Left ventricle myocardium inferior (tissue), 1 donor: ENCODE measurements at regions not wholly inside any gene's neighbourhood (a gene's known extent, or its start where the extent isn't known, plus 50 kb on each side); places are given as distances from the start of the nearest gene placed in this dataset.

Experiments used
- DNase-seq: peaks from one replicate; pipeline ENCODE4 v3.0.0-alpha.2; 2020
- H3K27ac ChIP-seq: fragments of 200-600 bp; replicated peaks from 2 replicates; pipeline ENCODE4 v1.8.0; 2021
- H3K27me3 ChIP-seq: fragments of 200-600 bp; 2 replicates; pipeline ENCODE4 v1.8.0; 2021; ENCODE audit warnings: low read depth
- H3K36me3 ChIP-seq: fragments of 200-600 bp; 2 replicates; pipeline ENCODE4 v1.8.0; 2021
- H3K4me1 ChIP-seq: fragments of 200-600 bp; 2 replicates; pipeline ENCODE4 v1.8.0; 2021
- H3K4me3 ChIP-seq: fragments of 200-600 bp; 2 replicates; pipeline ENCODE4 v1.8.0; 2021; ENCODE audit warnings: mild to moderate bottlenecking, moderate library complexity
- H3K9me3 ChIP-seq: fragments of 200-600 bp; replicated peaks from 2 replicates; pipeline ENCODE4 v1.8.0; 2021
- CTCF ChIP-seq: fragments of 200-600 bp; IDR thresholded peaks from 2 replicates; pipeline ENCODE4 v1.8.0; 2021; ENCODE audit warnings: antibody characterized with exemption, mild to moderate bottlenecking, borderline replicate concordance
- intact Hi-C: fragments of 100-400 bp; cut with micrococcal nuclease; formaldehyde crosslinking; loops from one replicate; pipeline ENCODE4 v1.11.0; 2022
- donor health status: DM: no; HTN: yes; CAD: no; lungs with severe emphysema.

GRCh38 chr1:208584167-208584755 is 340.1 kb upstream of the PLXNA2 start:
- no peak for TF ChIP-seq CTCF
- no peaks in the 10 kb centered on the region for H3K27me3 ChIP-seq
- intact Hi-C loops = no loop called here
- no peak overlapping the region for H3K4me3 ChIP-seq
- H3K27ac ChIP-seq = no peak overlapping the region
- no peaks in the 10 kb centered on the region for H3K9me3 ChIP-seq
- no peak for DNase-seq
- no peaks in the 10 kb centered on the region for H3K36me3 ChIP-seq
- H3K4me1 ChIP-seq = no peaks in the 10 kb centered on the region

- H3K27ac ChIP-seq = no peak overlapping the region
- no peak overlapping the region for H3K4me3 ChIP-seq
- no peaks in the 10 kb centered on the region for H3K9me3 ChIP-seq
- no peaks in the 10 kb centered on the region for H3K36me3 ChIP-seq
- no peaks in the 10 kb centered on the region for H3K4me1 ChIP-seq
- intact Hi-C loops = no loop called here
- no peaks in the 10 kb centered on the region for H3K27me3 ChIP-seq
- no peak for TF ChIP-seq CTCF
- no peak for DNase-seq
These were observed 342.9 kb upstream of the PLXNA2 start for GRCh38 chr1:208587110-208587509.

- Histone ChIP-seq H3K36me3 (no peaks in the 10 kb centered on the region), H3K27ac (peak overlapping the region; percentile 21), H3K27me3 (no peaks in the 10 kb centered on the region), H3K4me1 (peaks cover 16% of the 10 kb centered on the region), H3K9me3 (no peaks in the 10 kb centered on the region), H3K4me3 (peak overlapping the region; percentile 19)
- no peak for TF ChIP-seq CTCF
- no peak for DNase-seq
- intact Hi-C loops = no loop called here
These were observed 349.3 kb upstream of the PLXNA2 start for GRCh38 chr1:208593306-208594006.

- intact Hi-C loops = no loop called here
- Histone ChIP-seq H3K9me3 (no peaks in the 10 kb centered on the region), H3K4me1 (peaks cover 16% of the 10 kb centered on the region), H3K4me3 (no peak overlapping the region), H3K36me3 (no peaks in the 10 kb centered on the region), H3K27ac (no peak overlapping the region), H3K27me3 (no peaks in the 10 kb centered on the region)
- no peak for TF ChIP-seq CTCF
- no peak for DNase-seq
These were observed 351.1 kb upstream of the PLXNA2 start for GRCh38 chr1:208595236-208595635.

GRCh38 chr1:208595745-208596144 is 351.6 kb upstream of the PLXNA2 start:
- Histone ChIP-seq H3K27me3 (no peaks in the 10 kb centered on the region), H3K4me1 (peaks cover 16% of the 10 kb centered on the region), H3K36me3 (no peaks in the 10 kb centered on the region), H3K9me3 (no peaks in the 10 kb centered on the region), H3K4me3 (no peak overlapping the region), H3K27ac (no peak overlapping the region)
- no peak for DNase-seq
- intact Hi-C loops = no loop called here
- no peak for TF ChIP-seq CTCF
